ENCODE measurements at regions not wholly inside any gene's neighbourhood (a gene's known extent, or its start where the extent isn't known, plus 50 kb on each side); places are given as distances from the start of the nearest gene placed in this dataset.

DNA sequence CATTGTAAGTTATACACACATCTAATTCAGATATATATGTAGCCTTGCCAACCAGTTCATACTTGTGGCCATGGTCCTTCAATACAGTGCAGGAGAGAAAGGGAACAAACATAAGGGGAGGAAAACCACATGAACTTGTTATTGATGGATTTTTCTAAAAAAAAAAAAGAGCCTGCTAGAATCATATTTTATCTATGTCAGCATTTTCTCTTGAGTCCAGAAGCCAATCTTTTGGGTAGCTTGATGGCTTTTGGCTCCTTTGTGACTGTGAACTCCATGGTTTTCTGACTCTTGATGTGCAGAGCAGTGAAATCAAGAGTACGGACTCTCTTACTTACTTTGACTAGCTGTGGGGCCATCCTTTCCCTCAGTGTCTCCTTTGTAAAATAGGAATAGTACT, 197.4 kb upstream of the DPH6 start:
- TF ChIP-seq, protein P1, sequence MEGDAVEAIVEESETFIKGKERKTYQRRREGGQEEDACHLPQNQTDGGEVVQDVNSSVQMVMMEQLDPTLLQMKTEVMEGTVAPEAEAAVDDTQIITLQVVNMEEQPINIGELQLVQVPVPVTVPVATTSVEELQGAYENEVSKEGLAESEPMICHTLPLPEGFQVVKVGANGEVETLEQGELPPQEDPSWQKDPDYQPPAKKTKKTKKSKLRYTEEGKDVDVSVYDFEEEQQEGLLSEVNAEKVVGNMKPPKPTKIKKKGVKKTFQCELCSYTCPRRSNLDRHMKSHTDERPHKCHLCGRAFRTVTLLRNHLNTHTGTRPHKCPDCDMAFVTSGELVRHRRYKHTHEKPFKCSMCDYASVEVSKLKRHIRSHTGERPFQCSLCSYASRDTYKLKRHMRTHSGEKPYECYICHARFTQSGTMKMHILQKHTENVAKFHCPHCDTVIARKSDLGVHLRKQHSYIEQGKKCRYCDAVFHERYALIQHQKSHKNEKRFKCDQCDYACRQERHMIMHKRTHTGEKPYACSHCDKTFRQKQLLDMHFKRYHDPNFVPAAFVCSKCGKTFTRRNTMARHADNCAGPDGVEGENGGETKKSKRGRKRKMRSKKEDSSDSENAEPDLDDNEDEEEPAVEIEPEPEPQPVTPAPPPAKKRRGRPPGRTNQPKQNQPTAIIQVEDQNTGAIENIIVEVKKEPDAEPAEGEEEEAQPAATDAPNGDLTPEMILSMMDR (IDR thresholded peaks at IDR 0.05), result no peak
- TF ChIP-seq EP300 (IDR thresholded peaks at IDR 0.05) (no peak), POLR2A (IDR thresholded peaks at IDR 0.05) (no peak)
